ENCODE measurements at regions not wholly inside any gene's neighbourhood (a gene's known extent, or its start where the extent isn't known, plus 50 kb on each side); places are given as distances from the start of the nearest gene placed in this dataset.

DNA sequence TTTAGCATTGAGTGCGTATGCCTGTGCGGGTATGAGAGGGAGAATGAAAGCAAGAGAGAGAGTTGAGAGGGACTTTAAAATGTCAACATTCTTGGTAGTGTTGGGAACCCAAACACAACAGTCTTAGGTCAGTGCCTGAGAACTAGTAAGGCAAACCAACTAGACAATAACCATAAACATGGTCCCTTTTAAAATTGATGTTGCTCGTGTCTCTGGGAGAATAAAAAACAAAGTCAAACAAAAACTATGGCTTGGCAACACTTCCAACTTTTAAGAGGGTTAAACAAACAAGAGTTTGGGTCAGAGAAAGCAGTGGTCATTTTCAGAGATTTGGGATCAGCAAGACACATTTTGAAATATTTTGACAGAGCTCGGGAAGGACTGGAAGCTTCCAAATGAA, 146.7 kb upstream of the THBS1 start:
- H3K9me3 ChIP-seq (ENCODE audit: insufficient read depth, low read depth, low read length): no peaks in the 10 kb centered on the region
- H3K4me3 ChIP-seq (ENCODE audit: insufficient read depth, low read depth, low read length): no peak overlapping the region
- Mint-ChIP-seq H3K9me3 (ENCODE audit: unreplicated experiment) (no peaks in the 10 kb centered on the region), H3K27me3 (ENCODE audit: low read depth, unreplicated experiment) (no peaks in the 10 kb centered on the region), H3K36me3 (ENCODE audit: low read depth, unreplicated experiment) (no peaks in the 10 kb centered on the region), H3K4me1 (ENCODE audit: low read depth, unreplicated experiment) (peaks cover 32% of the 10 kb centered on the region), H3K4me3 (ENCODE audit: unreplicated experiment) (no peak overlapping the region), H3K27ac (ENCODE audit: unreplicated experiment) (no peak overlapping the region)
- no peak overlapping the region for H3K4me2 ChIP-seq (ENCODE audit: low read length)
- no peak for FAIRE-seq
- no peak for TF ChIP-seq EZH2 (IDR thresholded peaks at IDR 0.05; ENCODE audit: insufficient read depth, low read length)
- no peak for TF ChIP-seq CTCF (IDR thresholded peaks at IDR 0.05; ENCODE audit: insufficient read depth, low read depth, low read length)
- peaks cover 17% of the 10 kb centered on the region for H3K4me1 ChIP-seq (ENCODE audit: insufficient read depth, low read length)
- H3K9ac ChIP-seq (ENCODE audit: low read length): no peak overlapping the region
- H4K20me1 ChIP-seq (ENCODE audit: insufficient read depth, low read length): no peaks in the 10 kb centered on the region
- no peaks in the 10 kb centered on the region for H3K36me3 ChIP-seq (ENCODE audit: insufficient read depth, low read length)
- H3K27ac ChIP-seq (ENCODE audit: low read depth, low read length): no peak overlapping the region
- no peaks in the 10 kb centered on the region for H3K27me3 ChIP-seq (ENCODE audit: insufficient read depth, low read length)
- H3K79me2 ChIP-seq (ENCODE audit: insufficient read depth, low read length): no peaks in the 10 kb centered on the region
- DNase-seq (ENCODE audit: low read depth): no peak
- H2AFZ ChIP-seq (ENCODE audit: low read depth, low read length): no peak overlapping the region

GRCh38 chr15:39434751-39435238, 146.1 kb upstream of the THBS1 start:
- Mint-ChIP-seq H3K9me3 (ENCODE audit: unreplicated experiment) (no peaks in the 10 kb centered on the region), H3K36me3 (ENCODE audit: low read depth, unreplicated experiment) (no peaks in the 10 kb centered on the region), H3K27ac (ENCODE audit: unreplicated experiment) (no peak overlapping the region), H3K27me3 (ENCODE audit: low read depth, unreplicated experiment) (no peaks in the 10 kb centered on the region), H3K4me3 (ENCODE audit: unreplicated experiment) (no peak overlapping the region), H3K4me1 (ENCODE audit: low read depth, unreplicated experiment) (peaks cover 34% of the 10 kb centered on the region)
- Histone ChIP-seq H3K9me3 (ENCODE audit: insufficient read depth, low read depth, low read length) (no peaks in the 10 kb centered on the region), H3K27me3 (ENCODE audit: insufficient read depth, low read length) (no peaks in the 10 kb centered on the region), H3K27ac (ENCODE audit: low read depth, low read length) (no peak overlapping the region), H3K9ac (ENCODE audit: low read length) (no peak overlapping the region), H3K36me3 (ENCODE audit: insufficient read depth, low read length) (no peaks in the 10 kb centered on the region), H3K4me1 (ENCODE audit: insufficient read depth, low read length) (peaks cover 11% of the 10 kb centered on the region), H3K4me3 (ENCODE audit: insufficient read depth, low read depth, low read length) (no peak overlapping the region), H3K4me2 (ENCODE audit: low read length) (no peak overlapping the region), H2AFZ (ENCODE audit: low read depth, low read length) (no peak overlapping the region), H3K79me2 (ENCODE audit: insufficient read depth, low read length) (no peaks in the 10 kb centered on the region), H4K20me1 (ENCODE audit: insufficient read depth, low read length) (no peaks in the 10 kb centered on the region)
- FAIRE-seq: no peak
- DNase-seq (ENCODE audit: low read depth): no peak
- no peak for TF ChIP-seq EZH2 (IDR thresholded peaks at IDR 0.05; ENCODE audit: insufficient read depth, low read length)
- no peak for TF ChIP-seq CTCF (IDR thresholded peaks at IDR 0.05; ENCODE audit: insufficient read depth, low read depth, low read length)

- H3K79me2 ChIP-seq (ENCODE audit: insufficient read depth, low read length): no peaks in the 10 kb centered on the region
- no peak for FAIRE-seq
These were observed 145.6 kb upstream of the THBS1 start for GRCh38 chr15:39435244-39435643.

More at GRCh38 chr15:39435244-39435643, 145.6 kb upstream of the THBS1 start:
- H3K36me3 ChIP-seq (ENCODE audit: insufficient read depth, low read length): no peaks in the 10 kb centered on the region
- H3K9me3 ChIP-seq (ENCODE audit: insufficient read depth, low read depth, low read length): no peaks in the 10 kb centered on the region
- Mint-ChIP-seq H3K9me3 (ENCODE audit: unreplicated experiment) (no peaks in the 10 kb centered on the region), H3K27ac (ENCODE audit: unreplicated experiment) (no peak overlapping the region), H3K36me3 (ENCODE audit: low read depth, unreplicated experiment) (no peaks in the 10 kb centered on the region), H3K4me1 (ENCODE audit: low read depth, unreplicated experiment) (peaks cover 29% of the 10 kb centered on the region), H3K4me3 (ENCODE audit: unreplicated experiment) (no peak overlapping the region), H3K27me3 (ENCODE audit: low read depth, unreplicated experiment) (no peaks in the 10 kb centered on the region)
- no peak overlapping the region for H2AFZ ChIP-seq (ENCODE audit: low read depth, low read length)
- TF ChIP-seq CTCF (IDR thresholded peaks at IDR 0.05; ENCODE audit: insufficient read depth, low read depth, low read length) (no peak), EZH2 (IDR thresholded peaks at IDR 0.05; ENCODE audit: insufficient read depth, low read length) (no peak)
- H3K27ac ChIP-seq (ENCODE audit: low read depth, low read length): no peak overlapping the region
- H4K20me1 ChIP-seq (ENCODE audit: insufficient read depth, low read length): no peaks in the 10 kb centered on the region
- H3K27me3 ChIP-seq (ENCODE audit: insufficient read depth, low read length): no peaks in the 10 kb centered on the region
- no peak for DNase-seq (ENCODE audit: low read depth)
- peaks cover 7% of the 10 kb centered on the region for H3K4me1 ChIP-seq (ENCODE audit: insufficient read depth, low read length)
- no peak overlapping the region for H3K4me3 ChIP-seq (ENCODE audit: insufficient read depth, low read depth, low read length)
- H3K4me2 ChIP-seq (ENCODE audit: low read length): no peak overlapping the region
- H3K9ac ChIP-seq (ENCODE audit: low read length): no peak overlapping the region
